Neuronal stem cell (in vitro differentiated cells): ENCODE measurements at regions not wholly inside any gene's neighbourhood (a gene's known extent, or its start where the extent isn't known, plus 50 kb on each side); places are given as distances from the start of the nearest gene placed in this dataset.
A peak's percentile ranks its signal among the peaks of the same experiment; 100 is the strongest.

ENCODE experiments used
- DNase-seq: peaks from one replicate; pipeline ENCODE4 v3.0.0-alpha.2; 2013; ENCODE audit warnings: low spot score
- H2AFZ ChIP-seq: one replicate; pipeline ENCODE4 v1.6.1; 2013; ENCODE audit warnings: mild to moderate bottlenecking, low read length, inconsistent platforms
- H2AK5ac ChIP-seq: 2 replicates; pipeline ENCODE4 v1.6.1; 2013; ENCODE audit warnings: low read depth, mild to moderate bottlenecking, inconsistent platforms, low read length, moderate library complexity, mixed read lengths
- H2BK120ac ChIP-seq: 2 replicates; pipeline ENCODE4 v1.6.1; 2013; ENCODE audit warnings: low read depth, mild to moderate bottlenecking, inconsistent platforms, low read length, moderate library complexity, mixed read lengths
- H2BK12ac ChIP-seq: one replicate; pipeline ENCODE4 v1.6.1; 2013; ENCODE audit warnings: low read length, inconsistent platforms
- H2BK15ac ChIP-seq: 2 replicates; pipeline ENCODE4 v1.6.1; 2013; ENCODE audit warnings: mild to moderate bottlenecking, low read length, inconsistent platforms, mixed read lengths
- H2BK5ac ChIP-seq: one replicate; pipeline ENCODE4 v1.6.1; 2013; ENCODE audit warnings: inconsistent platforms, mild to moderate bottlenecking, low read length, moderate library complexity
- H3K14ac ChIP-seq: one replicate; pipeline ENCODE4 v1.6.1; 2013; ENCODE audit warnings: low read length, inconsistent platforms
- H3K18ac ChIP-seq: 2 replicates; pipeline ENCODE4 v1.6.1; 2013; ENCODE audit warnings: low read length, inconsistent platforms
- H3K23ac ChIP-seq: 2 replicates; pipeline ENCODE4 v1.6.1; 2013; ENCODE audit warnings: low read depth, mild to moderate bottlenecking, mixed read lengths, low read length, inconsistent platforms; ENCODE audit not compliant: poor library complexity
- H3K27ac ChIP-seq: replicated peaks from 3 replicates; pipeline ENCODE4 v1.5.1; 2013; ENCODE audit warnings: low read length, inconsistent platforms
- H3K27me3 ChIP-seq, 3 experiments: 2 replicates each; pipeline ENCODE4 v1.6.1; 2013; ENCODE audit warnings: low read length in 3 of 3, mild to moderate bottlenecking in 2 of 3, inconsistent platforms in 1 of 3, low read depth in 1 of 3, mixed read lengths in 1 of 3, moderate library complexity in 1 of 3; ENCODE audit not compliant: control insufficient read depth in 3 of 3, insufficient read depth in 3 of 3
- H3K36me3 ChIP-seq, 2 donors: replicated peaks in 1 of 2; 2 replicates each; pipeline ENCODE4 v1.6.1; 2013; ENCODE audit warnings: low read length in 2 of 2; ENCODE audit not compliant: control insufficient read depth in 2 of 2, insufficient read depth in 2 of 2
- H3K4ac ChIP-seq: 2 replicates; pipeline ENCODE4 v1.6.1; 2013; ENCODE audit warnings: inconsistent platforms, mild to moderate bottlenecking, low read length, moderate library complexity
- H3K4me1 ChIP-seq, 2 donors: 1 replicate in 1 of 2; 2 replicates in 1 of 2; pipeline ENCODE4 v1.6.1; 2013; ENCODE audit warnings: low read length in 2 of 2, low read depth in 1 of 2; ENCODE audit not compliant: control insufficient read depth in 2 of 2, insufficient read depth in 1 of 2
- H3K4me2 ChIP-seq: one replicate; pipeline ENCODE4 v1.6.1; 2013; ENCODE audit warnings: mild to moderate bottlenecking, low read length, inconsistent platforms; ENCODE audit not compliant: insufficient read depth, poor library complexity, severe bottlenecking
- H3K4me3 ChIP-seq, 2 donors: 2 replicates each; pipeline ENCODE4 v1.5.1; 2013; ENCODE audit warnings: low read length in 2 of 2, mild to moderate bottlenecking in 2 of 2, inconsistent platforms in 1 of 2, moderate library complexity in 1 of 2
- H3K79me1 ChIP-seq: one replicate; pipeline ENCODE4 v1.6.1; 2013; ENCODE audit warnings: low read depth, mild to moderate bottlenecking, inconsistent platforms, low read length, moderate library complexity
- H3K9ac ChIP-seq: one replicate; pipeline ENCODE4 v1.6.1; 2013; ENCODE audit warnings: mild to moderate bottlenecking, low read depth, low read length, inconsistent platforms; ENCODE audit not compliant: poor library complexity
- H3K9me3 ChIP-seq, 2 donors: replicated peaks in 1 of 2; 2 replicates each; pipeline versions ENCODE3 to v1.6.1; 2013; ENCODE audit warnings: low read length in 2 of 2, mild to moderate bottlenecking in 2 of 2, inconsistent platforms in 1 of 2, low read depth in 1 of 2, mixed read lengths in 1 of 2, moderate library complexity in 1 of 2; ENCODE audit not compliant: control insufficient read depth in 2 of 2, insufficient read depth in 1 of 2
- H4K8ac ChIP-seq: one replicate; pipeline ENCODE4 v1.6.1; 2013; ENCODE audit warnings: low read depth, mild to moderate bottlenecking, inconsistent platforms, low read length, moderate library complexity
- H4K91ac ChIP-seq: one replicate; pipeline ENCODE4 v1.6.1; 2013; ENCODE audit warnings: low read length, low read depth, mild to moderate bottlenecking, inconsistent platforms; ENCODE audit not compliant: poor library complexity
- WGBS, 2 donors: extraction: QIAGEN DNeasy Blood & Tissue Kit; methylation state at CpG; one replicate each; pipeline ENCODE4 v1.1.7; 2013; ENCODE audit warnings: missing lambda C conversion rate in 2 of 2, mixed read lengths in 1 of 2; ENCODE audit not compliant: insufficient read length in 2 of 2, insufficient replicate concordance in 1 of 2; ENCODE audit errors: extremely low coverage in 2 of 2; 5-methylcytosine and 5-hydroxymethylcytosine counted together

DNA sequence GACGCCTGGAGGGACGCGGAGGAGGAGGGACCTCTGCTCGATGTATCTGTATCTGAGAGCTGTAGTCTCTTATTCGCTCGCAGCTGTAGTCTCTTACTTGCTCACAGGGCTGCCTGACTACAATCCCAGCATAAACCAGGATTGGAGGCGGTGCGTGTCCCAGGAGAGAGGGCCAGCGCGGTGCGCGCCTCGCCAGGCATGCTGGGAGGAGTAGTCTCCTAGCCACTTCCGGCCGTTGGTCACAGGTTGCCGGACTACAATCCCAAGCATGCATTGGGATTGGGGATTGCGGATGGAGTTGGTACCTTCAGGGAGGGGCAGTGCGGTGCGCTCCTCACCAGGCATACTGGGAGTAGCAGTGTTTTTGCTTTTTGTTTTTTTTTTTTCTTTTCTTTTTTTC is 421.7 kb upstream of the NUPR2 start:
- no peak overlapping the region for H2BK15ac ChIP-seq
- H3K79me1 ChIP-seq, result peaks cover 3% of the 10 kb centered on the region
- no peaks in the 10 kb centered on the region for H3K27me3 ChIP-seq
- H3K4me3 ChIP-seq, result no peak overlapping the region
- no peaks in the 10 kb centered on the region for H3K36me3 ChIP-seq
- no peak overlapping the region for H3K14ac ChIP-seq
- H3K18ac ChIP-seq, result no peak overlapping the region
- H2AK5ac ChIP-seq, result no peak overlapping the region
- H3K27ac ChIP-seq, result no peak overlapping the region
- H4K8ac ChIP-seq, result no peak overlapping the region
- no peak overlapping the region for H2AFZ ChIP-seq
- no CpG with 5 or more reads among the region's 19 CpGs for WGBS, 2 donors
- no peak overlapping the region for H4K91ac ChIP-seq
- H2BK120ac ChIP-seq, result no peak overlapping the region
- no peak overlapping the region for H3K9ac ChIP-seq
- no peaks in the 10 kb centered on the region for H3K4me1 ChIP-seq
- H3K9me3 ChIP-seq, result peaks cover 0 to 54% of the 10 kb centered on the region in 2 donors
- H3K4me2 ChIP-seq, result no peak overlapping the region
- H2BK12ac ChIP-seq, result no peak overlapping the region
- no peak for DNase-seq
- H2BK5ac ChIP-seq, result no peak overlapping the region
- no peak overlapping the region for H3K23ac ChIP-seq
- H3K4ac ChIP-seq, result no peak overlapping the region

DNA sequence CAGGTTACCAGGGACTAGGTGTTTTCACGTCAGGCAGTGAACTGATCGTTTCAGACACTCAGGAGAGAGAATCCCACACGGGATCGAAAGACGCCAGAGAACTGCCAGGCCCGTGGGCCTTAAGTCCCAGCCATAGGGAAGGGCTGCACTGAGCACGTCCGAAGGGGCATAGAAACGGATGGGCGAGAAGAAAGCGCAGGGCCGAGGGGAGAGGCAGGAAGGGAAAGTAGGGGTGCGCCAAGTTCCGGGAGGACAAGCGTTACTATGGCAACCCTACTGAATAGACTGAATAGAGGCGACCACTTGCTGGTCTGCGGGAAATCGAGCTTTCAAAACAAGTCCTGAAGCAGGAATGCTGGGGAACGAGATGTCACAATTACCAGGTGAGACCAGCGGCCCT is 421.3 kb upstream of the NUPR2 start:
- Histone ChIP-seq H3K18ac (no peak overlapping the region), H2BK15ac (no peak overlapping the region), H2BK120ac (no peak overlapping the region), H4K91ac (no peak overlapping the region), H3K27me3 (no peaks in the 10 kb centered on the region), H3K9ac (no peak overlapping the region), H3K27ac (no peak overlapping the region), H3K36me3 (no peaks in the 10 kb centered on the region), H3K4me2 (no peak overlapping the region), H3K4ac (no peak overlapping the region), H2BK12ac (no peak overlapping the region), H3K4me3 (peak overlapping the region in 1 of 2 donors; percentile 30), H3K9me3 (peaks cover 0 to 51% of the 10 kb centered on the region in 2 donors), H2BK5ac (no peak overlapping the region), H3K14ac (no peak overlapping the region), H3K4me1 (no peaks in the 10 kb centered on the region), H2AK5ac (no peak overlapping the region), H4K8ac (no peak overlapping the region), H2AFZ (no peak overlapping the region), H3K79me1 (peaks cover 3% of the 10 kb centered on the region), H3K23ac (no peak overlapping the region)
- no peak for DNase-seq
- no CpG with 5 or more reads among the region's 20 CpGs for whole genome bisulfite sequencing, 2 donors

DNA sequence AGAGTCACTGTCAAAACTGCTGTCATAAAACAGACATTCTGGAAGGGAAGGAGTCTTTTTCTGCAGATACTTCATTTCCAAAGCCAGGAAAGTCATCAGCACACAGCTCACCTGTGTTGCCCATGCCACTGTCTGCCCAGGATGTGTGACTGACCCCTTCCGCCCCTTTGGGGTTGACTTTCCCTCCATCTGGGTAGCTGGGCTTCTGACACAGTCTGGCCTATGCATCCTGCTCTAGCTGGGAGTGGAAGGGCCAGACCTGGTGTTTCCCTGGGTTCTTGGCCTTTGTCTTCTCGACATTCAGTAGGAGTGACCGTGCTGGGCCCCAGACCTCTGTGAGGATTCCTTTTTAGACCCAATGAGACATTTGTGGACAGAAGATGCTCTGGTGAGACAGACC is 378.9 kb upstream of the NUPR2 start:
- Histone ChIP-seq H3K4me2 (no peak overlapping the region), H3K4ac (no peak overlapping the region), H2AFZ (no peak overlapping the region), H3K4me3 (no peak overlapping the region), H3K27ac (no peak overlapping the region), H3K9ac (no peak overlapping the region), H3K23ac (no peak overlapping the region), H4K91ac (no peak overlapping the region), H2AK5ac (no peak overlapping the region), H2BK120ac (no peak overlapping the region), H2BK12ac (no peak overlapping the region), H2BK5ac (no peak overlapping the region), H4K8ac (no peak overlapping the region), H3K14ac (no peak overlapping the region), H3K27me3 (no peaks in the 10 kb centered on the region), H3K4me1 (no peaks in the 10 kb centered on the region), H2BK15ac (no peak overlapping the region), H3K18ac (no peak overlapping the region), H3K79me1 (no peaks in the 10 kb centered on the region), H3K9me3 (peaks cover 14 to 57% of the 10 kb centered on the region in 2 donors), H3K36me3 (no peaks in the 10 kb centered on the region)
- no peak for DNase-seq
- WGBS, 2 donors, result no CpG with 5 or more reads among the region's 3 CpGs

GRCh38 chr7:56493704-56494450 is 377.7 kb upstream of the NUPR2 start:
- Histone ChIP-seq H3K4ac (no peak overlapping the region), H4K91ac (no peak overlapping the region), H3K36me3 (no peaks in the 10 kb centered on the region), H3K14ac (peak overlapping the region; percentile 8), H3K27ac (no peak overlapping the region), H3K27me3 (no peaks in the 10 kb centered on the region), H3K4me3 (peak overlapping the region in 1 of 2 donors; percentile 44), H3K18ac (no peak overlapping the region), H3K4me1 (no peaks in the 10 kb centered on the region), H4K8ac (no peak overlapping the region), H2BK15ac (no peak overlapping the region), H3K23ac (no peak overlapping the region), H2BK5ac (no peak overlapping the region), H2BK120ac (no peak overlapping the region), H3K9me3 (peaks cover 14 to 61% of the 10 kb centered on the region in 2 donors), H2BK12ac (no peak overlapping the region), H2AK5ac (no peak overlapping the region), H2AFZ (no peak overlapping the region), H3K9ac (no peak overlapping the region), H3K79me1 (no peaks in the 10 kb centered on the region), H3K4me2 (no peak overlapping the region)
- WGBS, 2 donors, result no CpG with 5 or more reads among the region's 8 CpGs
- no peak for DNase-seq
